NAMALWA (cell line): ENCODE measurements at regions not wholly inside any gene's neighbourhood (a gene's known extent, or its start where the extent isn't known, plus 50 kb on each side); places are given as distances from the start of the nearest gene placed in this dataset.

Experiments used
- DNase-seq: peaks from one replicate; pipeline ENCODE4 v3.0.0-alpha.2; 2015; ENCODE audit warnings: low spot score

DNA sequence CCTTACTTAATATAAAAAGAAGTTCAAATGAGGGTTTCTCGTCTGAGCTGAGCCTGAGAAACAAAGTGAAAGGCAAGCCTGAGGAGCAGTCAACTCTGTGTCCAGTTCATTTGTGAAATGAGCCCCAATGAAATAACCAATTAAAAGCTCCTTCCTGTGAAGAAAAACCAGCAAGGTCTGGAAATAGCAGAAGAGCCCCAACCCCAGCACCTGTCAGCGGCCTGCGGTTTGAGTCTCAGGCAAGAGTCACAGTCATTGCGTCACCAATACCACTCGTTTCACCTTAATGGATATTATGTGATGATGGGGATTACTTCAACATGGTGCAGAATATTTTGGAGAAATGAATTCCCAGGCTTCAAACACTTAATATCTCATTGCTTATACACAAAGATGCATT is 211.3 kb upstream of the DPP6 start:
- no peak for DNase-seq

DNA sequence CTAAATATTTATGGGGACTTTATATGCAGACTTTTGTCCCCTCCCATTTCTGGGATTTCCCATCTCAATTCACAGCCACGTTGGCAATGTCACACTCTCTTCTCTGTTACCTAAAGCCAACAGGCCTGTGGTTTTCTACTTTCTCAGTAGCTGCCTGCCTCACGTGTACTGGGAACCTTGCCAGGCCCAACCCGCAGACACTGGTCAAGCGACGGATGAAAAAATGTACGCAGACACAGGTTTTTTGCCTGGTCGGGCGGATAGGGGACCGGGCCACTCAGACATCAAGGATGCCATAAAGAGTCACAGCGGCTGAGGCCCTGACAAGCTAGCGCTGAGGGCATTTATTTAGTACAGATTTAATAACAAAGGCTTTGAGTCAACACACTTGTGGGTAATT is 204.4 kb upstream of the DPP6 start:
- DNase-seq, result no peak

DNA sequence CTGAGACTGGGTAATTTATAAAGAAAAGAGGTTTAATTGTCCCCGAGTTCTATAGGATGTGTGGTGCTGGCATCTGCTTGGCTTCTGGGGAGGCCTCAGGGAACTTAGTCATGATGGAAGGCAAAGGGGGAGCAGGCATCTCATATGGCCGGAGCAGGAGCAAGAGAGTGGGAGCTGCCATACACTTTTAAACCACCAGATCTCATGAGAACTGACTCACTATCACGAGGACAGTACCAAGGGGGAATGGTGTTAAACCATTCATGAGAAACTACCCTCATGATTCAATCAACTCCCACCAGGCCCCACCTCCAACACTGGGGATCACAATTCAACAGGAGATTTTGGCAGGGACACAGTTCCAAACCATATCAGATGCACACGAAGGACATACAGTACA is 199.9 kb upstream of the DPP6 start:
- DNase-seq, result no peak

DNA sequence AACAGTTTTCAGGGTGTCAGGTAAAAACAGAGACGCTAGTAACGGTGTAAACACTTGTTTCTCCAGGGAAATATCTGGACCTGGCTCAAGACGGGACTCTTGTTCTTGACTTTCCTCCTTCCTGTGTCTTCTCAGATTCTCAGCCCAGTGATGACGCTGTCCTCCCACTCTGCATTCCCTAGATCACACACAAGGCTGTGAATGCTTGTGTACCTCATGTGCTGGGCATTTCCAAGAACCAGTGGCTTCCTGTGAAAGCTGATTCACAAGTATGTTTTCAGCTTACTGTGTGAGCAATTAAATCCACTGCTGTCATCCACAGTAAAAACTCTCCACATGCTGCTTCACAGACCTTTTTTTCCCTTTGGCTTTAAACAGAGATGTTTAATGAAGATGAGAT is 193.8 kb upstream of the DPP6 start:
- no peak for DNase-seq

DNA sequence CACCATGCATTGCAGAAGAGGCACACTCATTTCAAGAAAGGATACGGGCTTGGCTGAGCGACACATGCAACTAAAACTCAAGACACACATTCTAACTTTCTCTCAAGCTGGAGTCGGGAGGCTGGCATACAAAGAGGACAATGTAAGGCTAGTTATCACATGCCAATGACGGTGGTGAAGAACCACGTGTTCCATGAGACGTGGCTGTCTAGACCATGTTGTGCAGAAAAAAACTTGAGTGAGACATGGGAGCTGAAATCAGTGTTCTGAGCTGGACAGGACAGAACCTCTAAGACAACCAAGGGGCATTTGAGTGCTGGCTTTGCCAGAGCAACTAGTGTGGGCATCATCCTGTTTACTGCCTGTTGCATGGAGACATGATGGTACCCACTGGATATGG is 193.0 kb upstream of the DPP6 start:
- DNase-seq, result no peak

DNA sequence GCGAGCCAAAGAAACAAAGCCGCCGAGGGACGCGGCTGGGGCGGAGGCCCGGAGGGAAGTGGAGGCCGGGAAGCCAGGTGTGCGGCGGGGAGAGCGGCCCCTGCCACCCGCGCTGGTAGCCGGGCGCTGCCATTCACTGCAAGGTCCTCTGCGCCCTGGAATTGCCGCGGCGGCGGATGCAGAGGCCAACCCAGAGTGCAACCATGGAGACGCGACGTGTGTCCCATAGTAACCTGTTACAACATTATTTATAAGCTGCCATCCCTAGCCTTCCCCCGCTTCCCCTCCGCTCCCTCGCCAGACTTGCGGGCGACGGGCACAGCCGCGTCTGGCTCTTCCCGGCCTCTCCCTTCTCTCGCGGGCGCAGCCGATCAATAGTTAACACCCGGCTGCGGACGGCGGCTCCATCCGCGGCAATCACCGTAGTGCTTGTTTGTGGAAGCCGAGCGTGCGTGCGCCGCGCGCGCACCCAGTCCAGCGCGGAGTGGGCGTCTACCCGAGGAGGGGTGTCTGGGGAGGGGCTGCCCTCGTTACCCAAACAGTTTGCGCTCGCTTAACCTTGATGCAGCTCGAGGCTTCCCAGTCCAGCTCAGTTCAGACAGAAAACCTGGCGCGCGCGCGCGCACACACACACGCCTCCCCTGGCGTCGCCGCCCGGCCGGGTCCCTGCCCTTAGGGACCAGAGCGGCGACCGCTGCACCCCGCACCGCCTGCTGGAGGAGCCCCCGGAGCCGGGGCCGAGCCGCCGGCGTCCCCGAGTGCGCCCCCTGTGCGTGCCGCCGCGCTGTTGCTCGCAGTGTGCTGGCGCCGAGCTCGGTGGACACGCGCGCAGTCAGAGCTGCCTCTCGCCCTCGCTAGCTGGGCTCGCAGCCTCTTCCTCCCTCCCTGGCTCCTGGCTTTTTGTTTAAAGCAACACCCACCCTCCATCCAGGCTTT is 165.4 kb upstream of the DPP6 start:
- no peak for DNase-seq

DNA sequence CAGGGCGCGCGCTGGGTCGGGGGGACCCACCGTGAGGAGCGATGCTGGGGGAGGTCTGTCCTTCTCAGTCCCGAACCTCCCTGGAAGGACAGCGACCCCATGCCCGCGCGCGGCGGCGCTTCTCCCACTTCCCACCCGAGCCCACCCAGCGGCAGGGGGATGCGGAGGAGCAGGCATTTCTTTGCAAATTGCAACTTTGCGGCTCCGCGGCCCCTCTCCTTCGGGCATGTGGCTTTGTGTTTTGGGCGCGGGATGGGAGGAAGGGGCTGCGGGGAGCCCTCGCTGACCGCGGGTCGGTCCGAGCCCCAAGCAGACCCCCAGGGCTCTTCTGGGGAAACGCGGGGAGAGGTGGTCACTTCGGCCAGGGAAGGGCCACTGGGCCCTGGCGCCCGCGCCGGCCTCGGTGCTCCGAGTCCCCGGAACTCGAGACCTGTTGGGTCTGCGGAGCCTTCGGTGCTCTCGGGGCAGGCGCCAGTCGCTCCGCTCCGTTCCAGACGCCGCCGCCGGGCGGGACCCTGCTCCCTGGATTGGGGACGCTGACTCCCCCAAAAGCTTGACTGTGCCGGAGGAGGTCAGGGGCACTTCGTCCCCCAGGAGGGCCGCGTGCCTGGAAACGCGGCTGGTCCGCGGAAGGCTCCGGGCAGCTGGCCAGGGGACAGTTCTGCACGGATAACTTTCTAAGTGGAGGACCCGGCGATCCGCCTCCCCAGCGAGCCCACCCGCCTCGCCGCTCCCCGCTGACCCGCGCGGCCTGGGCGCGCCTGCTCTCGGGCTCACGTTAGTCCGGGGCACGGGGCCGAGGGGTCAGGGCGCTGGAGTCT is 164.2 kb upstream of the DPP6 start:
- DNase-seq, result no peak

DNA sequence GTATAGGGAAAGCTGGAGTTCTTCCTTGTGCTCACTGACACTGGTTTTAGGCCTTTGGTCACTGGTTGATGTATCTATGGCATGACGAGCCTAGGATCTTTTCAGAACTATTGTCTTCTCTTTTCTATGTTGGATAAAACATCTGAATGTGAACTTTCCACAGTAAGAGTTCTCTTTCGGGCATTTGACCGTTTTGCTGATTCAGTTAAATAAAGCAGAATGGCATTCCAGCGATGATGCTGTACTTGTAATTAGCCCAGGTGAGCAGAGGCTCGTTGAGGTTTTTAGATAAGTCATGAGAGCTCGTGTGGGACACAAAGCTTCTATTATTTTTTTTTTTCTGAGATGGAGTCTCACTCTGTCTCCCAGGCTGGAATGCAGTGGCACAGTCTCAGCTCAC is 160.2 kb upstream of the DPP6 start:
- DNase-seq, result no peak

DNA sequence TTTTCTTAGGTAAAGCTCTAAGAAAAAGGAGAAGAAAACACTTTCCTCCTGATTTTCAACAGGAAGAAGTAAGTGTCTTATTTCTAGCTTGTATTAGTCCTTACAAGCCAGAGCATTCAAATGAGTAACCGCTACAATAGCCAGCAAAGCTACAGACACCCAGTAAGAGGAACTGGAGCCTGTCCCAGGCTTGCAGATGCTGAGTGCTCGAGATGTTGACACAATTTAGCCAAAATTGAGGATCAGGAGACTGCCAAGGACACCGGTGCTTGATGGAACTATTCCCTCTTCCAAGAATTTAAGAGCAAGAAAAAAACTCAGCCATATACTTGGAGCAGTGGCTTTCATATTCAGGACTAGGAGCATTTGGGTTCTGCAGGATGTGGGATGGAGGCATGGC is 149.3 kb upstream of the DPP6 start:
- DNase-seq, result no peak

DNA sequence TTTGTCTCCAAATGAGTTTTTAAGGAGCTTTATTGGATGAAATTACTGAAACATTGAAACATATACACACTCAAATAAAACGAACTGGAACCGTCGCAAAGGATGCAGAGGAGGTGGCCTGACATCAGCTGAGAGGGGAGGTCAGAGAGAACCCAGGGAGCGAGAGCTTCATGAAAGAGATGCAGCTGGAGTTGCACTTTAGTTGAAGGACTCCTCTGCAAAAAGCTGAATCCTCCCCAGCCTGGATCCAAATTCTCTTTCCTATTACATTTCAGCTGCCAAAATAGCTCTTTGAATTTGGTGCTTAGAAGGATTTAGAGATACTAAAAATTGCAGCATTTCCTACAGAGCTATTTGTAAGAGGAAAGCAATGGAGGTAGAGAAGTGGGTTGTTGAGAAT is 140.0 kb upstream of the DPP6 start:
- DNase-seq, result no peak

DNA sequence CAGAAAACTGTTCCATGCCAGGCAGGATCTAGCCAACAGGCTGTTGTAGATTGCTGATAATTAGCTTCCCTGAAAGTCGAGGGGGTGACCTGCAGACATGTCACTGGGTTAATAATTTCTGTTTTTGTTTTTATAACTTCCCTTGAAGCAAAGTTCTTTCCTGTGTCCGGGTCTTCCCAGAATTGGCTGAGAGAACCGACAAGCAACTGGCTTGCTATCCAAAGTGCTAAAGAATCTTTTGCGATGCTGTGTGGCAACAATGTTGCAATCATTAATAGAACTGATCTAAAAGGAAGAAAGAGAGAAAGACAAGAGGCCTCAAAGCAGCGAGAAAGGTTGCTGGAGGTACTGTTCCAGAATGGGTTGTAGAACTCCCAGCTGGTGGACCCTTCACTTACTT is 132.1 kb upstream of the DPP6 start:
- DNase-seq, result no peak

DNA sequence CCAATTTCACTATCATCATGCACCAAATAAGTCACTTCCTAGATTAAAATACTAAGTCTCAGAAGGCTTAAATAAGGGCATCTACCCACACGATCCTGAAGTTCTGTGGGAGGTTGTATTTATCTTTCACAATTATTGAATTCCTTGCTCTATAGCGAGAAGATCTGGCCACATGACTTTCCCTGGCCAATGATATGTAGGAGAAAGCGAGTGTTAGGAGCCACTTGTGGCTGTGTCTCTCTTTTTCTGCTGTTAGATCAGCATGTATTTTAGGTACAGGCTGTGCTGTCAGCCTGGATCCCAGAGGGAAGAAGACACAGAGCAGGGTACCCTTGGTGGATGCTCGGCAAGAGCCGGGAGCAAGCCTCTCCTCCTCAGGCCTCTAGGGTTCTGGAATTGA is 131.3 kb upstream of the DPP6 start:
- DNase-seq, result no peak

DNA sequence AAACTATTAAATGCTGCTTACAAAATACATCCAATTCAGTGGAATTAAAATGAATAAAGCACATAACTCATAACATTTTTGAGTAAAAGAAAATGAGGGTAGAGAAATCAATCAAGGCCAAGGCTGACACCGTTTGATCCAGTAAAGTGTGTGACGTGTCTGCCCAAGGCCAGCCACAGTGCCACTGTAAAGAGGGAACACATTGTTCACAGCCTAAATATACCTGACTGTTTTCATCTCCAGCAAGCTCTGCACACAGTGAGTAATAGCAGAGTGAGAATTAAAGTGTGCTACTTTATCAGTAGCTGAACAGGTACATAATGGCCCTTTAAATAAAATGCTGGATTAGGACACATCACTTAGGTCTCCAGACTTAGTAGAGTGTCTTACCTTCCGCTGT is 130.8 kb upstream of the DPP6 start:
- DNase-seq, result no peak

DNA sequence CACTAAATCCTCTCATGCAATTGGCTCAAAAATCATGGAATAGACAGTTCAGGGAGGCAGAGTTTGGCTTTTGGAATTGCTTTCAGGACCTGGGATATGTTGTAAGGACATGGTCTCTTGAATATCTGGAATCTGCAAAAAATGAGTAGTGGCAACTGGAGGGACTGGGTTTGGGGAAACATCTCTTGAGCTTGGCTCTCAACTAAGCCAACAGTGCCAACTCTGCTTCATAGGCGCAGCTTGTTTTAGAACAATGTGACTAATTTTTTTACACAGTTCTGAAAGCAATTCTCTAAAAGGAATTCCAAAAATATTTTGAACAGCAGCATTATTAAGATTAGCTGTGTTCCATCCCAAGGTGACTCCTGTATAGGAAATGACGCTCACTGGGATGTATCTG is 121.5 kb upstream of the DPP6 start:
- DNase-seq, result no peak

DNA sequence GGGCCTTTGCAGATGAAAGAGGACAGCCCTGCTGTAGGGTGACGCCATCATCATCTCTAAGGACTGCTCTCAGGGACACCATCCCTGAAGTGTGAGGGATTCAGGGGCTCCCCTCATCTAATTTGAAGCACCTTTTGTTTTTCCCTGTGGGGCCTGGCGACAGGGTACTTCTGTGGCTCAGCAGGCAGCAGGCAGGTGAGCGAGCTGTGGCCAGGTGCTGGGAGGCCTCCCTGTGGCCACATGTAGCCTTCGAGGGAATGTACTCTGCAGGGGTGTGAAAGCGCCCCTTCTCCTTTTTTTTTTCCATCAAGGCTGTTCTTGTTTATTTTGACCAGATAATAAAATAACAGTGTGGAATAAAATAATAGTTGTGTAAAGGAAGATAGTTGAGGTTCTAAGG is 118.2 kb upstream of the DPP6 start:
- DNase-seq, result no peak

DNA sequence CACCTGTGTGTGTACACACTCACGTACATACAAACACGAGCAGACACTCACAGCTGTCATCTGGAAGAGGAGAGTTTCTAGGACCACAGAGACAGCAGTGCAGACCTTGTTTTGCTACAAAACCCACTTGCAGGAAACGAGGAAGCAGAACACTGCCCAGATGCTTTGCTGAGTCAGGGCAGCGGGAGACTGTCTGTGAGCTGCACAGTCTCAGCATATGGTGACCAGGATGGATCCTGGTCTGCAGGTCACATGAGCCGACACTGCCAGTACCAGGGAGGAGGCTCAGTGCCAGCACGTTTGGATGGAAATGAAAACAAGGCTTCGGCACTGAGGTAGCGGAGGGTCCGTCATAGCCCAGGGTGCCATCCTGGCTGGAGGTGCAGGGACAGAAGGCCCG is 117.6 kb upstream of the DPP6 start:
- DNase-seq, result no peak

DNA sequence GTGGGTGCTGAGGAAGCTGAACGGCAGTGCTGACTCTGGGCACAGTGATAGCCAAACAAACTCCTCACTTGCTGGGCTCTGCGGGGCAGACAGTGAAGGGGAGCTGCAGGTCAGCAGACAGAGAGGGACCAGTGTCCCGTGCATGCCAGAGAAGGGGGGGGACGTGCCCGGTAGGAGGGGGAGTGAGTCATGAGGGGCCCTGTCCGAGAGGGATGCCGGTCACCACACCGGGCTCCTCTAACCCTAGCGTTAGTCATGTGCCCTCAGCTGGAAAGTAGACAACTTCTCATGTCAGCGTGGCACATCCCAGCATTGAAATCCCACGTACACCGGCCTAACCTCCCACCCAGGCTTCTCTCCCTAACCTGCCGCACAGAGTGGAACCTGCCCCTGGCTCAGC is 117.1 kb upstream of the DPP6 start:
- DNase-seq, result no peak

DNA sequence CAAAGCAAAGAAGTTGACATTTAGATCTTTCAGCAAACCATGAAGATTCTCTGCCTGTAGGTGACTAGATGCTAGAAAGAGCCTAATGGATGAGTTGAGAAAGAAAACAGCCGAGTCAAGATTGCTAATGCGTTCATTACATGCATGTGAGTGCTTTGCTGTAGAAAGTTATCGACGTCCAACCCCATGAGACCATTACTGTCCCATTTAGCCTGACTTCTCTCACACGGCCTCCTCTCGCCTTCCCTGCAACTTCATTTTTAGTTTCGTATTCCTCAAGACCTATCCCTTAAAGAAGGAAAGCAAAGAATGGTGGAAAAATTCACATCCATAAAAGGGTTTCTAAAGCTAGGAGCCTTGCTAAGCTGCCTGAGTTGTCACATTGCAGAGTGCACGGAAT is 113.7 kb upstream of the DPP6 start:
- DNase-seq, result no peak

DNA sequence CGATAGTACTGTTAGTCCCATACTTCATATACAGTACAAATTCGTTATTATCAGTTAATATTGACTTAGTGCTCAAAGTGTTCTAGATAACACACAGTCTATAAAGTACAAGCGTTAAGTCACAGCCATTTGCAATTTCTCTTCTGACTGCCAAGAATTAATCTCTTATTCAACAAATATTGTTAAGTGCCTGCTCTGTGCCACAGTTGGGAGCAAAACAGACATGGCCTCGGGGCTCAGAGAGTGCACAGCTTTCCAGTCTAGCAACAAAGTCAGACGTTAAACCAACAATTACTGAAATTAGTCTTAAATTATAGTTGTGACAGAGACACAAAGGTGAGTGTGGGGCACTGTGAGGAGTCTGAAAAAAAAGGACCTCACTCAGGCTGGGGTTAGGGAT is 113.0 kb upstream of the DPP6 start:
- no peak for DNase-seq

DNA sequence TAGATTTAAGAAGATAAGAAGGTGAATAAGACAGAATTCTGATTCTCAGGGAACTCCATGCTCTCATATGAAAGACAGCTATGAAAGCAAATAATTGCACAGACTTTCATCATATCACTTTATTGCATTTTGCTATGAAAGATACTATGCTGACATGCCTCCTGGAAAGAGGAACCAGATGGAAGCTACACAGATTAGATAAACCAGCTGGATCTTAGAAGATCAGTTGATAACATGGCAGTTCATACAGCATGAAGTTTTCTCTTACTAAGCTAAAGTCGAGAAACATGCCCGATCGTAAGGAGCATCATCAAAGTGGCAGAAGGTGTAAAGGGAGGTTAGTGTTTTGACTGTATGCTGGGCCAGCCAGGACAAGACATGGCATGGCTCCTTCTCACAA is 112.5 kb upstream of the DPP6 start:
- no peak for DNase-seq

DNA sequence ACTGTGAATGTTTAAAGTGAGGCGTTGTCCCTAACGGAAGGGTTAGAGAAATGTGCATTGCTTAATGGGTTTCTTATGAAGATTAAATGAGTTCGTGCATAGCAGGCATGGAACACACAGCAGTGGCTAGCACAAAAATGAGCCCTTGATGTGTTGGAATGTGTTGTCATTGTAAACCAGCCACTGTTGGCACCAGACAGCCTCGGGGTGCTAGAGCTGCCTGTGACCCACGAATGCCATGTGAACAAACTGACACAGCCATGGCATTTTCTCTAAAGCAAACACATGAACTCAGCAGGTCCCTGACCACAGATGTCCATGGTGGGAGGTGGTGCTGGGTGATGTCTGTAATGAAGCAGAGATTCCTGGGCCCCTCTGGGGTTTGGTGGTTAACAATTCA is 111.1 kb upstream of the DPP6 start:
- DNase-seq, result no peak

DNA sequence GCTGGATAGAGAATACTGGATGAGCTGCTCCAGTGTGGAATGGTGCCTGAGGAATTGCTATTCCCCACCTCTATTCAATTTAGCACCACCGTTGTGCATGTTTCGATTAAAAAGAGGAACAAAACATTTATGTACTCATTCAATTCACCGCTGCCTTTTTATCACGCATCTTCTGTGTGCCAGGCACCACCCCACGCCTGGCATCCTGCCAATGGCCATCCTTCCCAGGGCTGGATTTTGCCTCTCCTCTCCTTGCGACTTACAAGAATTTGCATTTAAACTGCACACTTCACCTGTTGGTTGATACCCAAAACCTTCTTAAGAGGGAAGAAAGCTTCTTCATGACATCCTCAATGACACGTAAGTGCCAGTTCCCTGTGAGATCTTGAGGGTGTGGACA is 110.2 kb upstream of the DPP6 start:
- DNase-seq, result no peak

DNA sequence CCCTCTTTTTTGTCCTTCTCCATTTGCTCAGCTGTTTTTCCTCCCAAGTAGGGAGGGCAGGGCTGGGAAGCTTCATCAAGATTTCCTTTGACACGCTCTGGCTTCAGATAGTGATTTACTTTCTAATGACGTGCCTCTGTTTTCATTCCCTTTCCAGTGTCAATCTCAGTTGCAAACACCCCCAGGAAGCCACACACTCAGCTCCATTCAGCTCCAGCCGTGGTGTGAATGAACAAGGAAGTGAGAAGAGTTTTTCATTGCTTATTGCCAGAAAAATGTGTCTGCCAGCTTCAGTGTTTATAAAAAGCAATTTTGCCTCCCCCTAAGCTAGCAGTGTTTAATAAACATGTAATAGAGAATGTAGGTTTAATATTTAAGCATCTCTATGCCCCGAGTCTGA is 108.7 kb upstream of the DPP6 start:
- no peak for DNase-seq

DNA sequence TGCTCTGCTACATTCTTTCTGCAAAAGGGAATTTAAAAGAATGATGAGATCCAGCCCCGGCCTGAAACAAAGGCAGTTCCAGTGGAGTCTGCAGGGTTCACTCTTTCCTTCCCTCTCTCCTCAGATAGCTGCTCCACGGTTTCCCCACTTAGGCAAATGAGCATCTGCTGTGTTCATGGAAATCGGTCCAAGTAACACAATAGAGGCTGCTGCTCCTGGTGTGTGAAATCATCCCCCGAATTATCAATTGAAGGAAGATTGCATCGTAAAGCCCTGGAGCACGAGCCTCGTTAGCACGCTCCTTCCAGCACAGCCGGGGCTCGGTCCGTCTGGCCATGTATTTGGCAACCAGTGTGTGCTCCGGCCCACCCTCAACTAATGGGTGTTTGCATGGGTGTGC is 108.3 kb upstream of the DPP6 start:
- DNase-seq, result no peak
